Gastroesophageal sphincter (tissue), 4 donors: ENCODE measurements at regions not wholly inside any gene's neighbourhood (a gene's known extent, or its start where the extent isn't known, plus 50 kb on each side); places are given as distances from the start of the nearest gene placed in this dataset.
"Not testable (repeated sequence)": the region's sequence is repeated elsewhere in the genome, so short reads cannot be mapped to it uniquely, and the experiment has no call there.

Experiments
- ATAC-seq: fragments of 150-250 bp; one replicate; pipeline ENCODE4 v1.9.1; 2016; ENCODE audit warnings: mild to moderate bottlenecking, moderate library complexity
- H3K27ac ChIP-seq, 4 donors: fragments of 200-600 bp; sonication (generic) in 3 of 4; 1 replicate in 3 of 4; 2 replicates in 1 of 4; pipeline ENCODE4 v1.5.1; 2016 to 2019
- H3K27me3 ChIP-seq: fragments of 200-600 bp; sonication (generic); one replicate; pipeline ENCODE4 v1.5.1; 2019
- H3K36me3 ChIP-seq, 2 donors: fragments of 200-600 bp; sonication (generic); one replicate each; pipeline ENCODE4 v1.5.1; 2019; ENCODE audit warnings: control low read depth in 1 of 2
- H3K4me1 ChIP-seq, 3 donors: fragments of 200-600 bp; sonication (generic); 1 replicate in 2 of 3; 2 replicates in 1 of 3; pipeline ENCODE4 v1.5.1; 2016 to 2019; ENCODE audit warnings: control low read depth in 2 of 3
- H3K4me3 ChIP-seq, 2 donors: fragments of 200-600 bp; sonication (generic); one replicate each; pipeline ENCODE4 v1.5.1; 2019; ENCODE audit warnings: mild to moderate bottlenecking in 1 of 2, moderate library complexity in 1 of 2
- H3K9me3 ChIP-seq, 3 donors: fragments of 200-600 bp; sonication (generic); one replicate each; pipeline ENCODE4 v1.5.1; 2017 to 2019; ENCODE audit warnings: control low read depth in 2 of 3
- CTCF ChIP-seq, 4 experiments: fragments of 200-600 bp in 2 of 4; fragments of 450-650 bp in 2 of 4; sonication (generic) in 1 of 4; IDR thresholded peaks; one replicate each; pipeline ENCODE4 v1.5.1; 2017 to 2019; ENCODE audit warnings: antibody characterized with exemption in 4 of 4, mild to moderate bottlenecking in 2 of 4, moderate library complexity in 2 of 4
- EP300 ChIP-seq: sonication (generic); formaldehyde crosslinking; IDR thresholded peaks from one replicate; pipeline ENCODE4 v1.6.1; 2017; ENCODE audit warnings: antibody characterized with exemption, mild to moderate bottlenecking
- POLR2A ChIP-seq, 2 donors: fragments of 450-650 bp; IDR thresholded peaks; one replicate each; pipeline ENCODE4 v1.6.1; 2017; ENCODE audit warnings: antibody characterized with exemption in 2 of 2, mild to moderate bottlenecking in 2 of 2, moderate library complexity in 1 of 2
- POLR2AphosphoS5 ChIP-seq: sonication (generic); formaldehyde crosslinking; IDR thresholded peaks from one replicate; pipeline ENCODE4 v1.6.1; 2017; ENCODE audit warnings: antibody characterized with exemption
- WGBS, 2 donors: methylation state at CpG; one replicate each; pipeline ENCODE4 v1.1.5; 2018; ENCODE audit warnings: low coverage in 1 of 2; 5-methylcytosine and 5-hydroxymethylcytosine counted together

DNA sequence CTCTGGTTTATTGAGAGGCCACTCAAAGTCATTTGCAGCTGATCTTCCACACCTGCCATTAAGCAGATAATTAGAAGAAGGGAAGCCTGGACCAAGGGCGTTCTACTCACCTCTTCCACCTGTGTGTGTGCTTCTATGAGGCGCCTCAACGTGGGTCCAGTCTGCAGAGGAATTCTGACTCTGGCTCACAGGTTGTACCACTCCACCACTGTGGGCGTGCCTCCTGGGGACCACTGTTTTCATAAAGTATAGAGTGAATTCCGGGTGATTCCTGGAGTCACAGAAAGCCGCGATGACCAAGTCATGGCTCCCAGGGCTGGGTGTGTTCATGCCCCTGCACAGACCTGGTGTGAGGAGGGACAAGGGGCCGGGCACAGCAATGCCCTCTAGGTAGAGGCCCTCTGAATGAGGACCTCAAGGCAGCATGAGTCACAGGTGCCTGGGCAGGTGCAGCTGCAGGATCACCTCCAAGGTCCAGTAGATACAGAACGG lies 408.3 kb upstream of the MGMT start:
- Histone ChIP-seq H3K4me3 (no peak overlapping the region), H3K36me3 (no peaks in the 10 kb centered on the region), H3K4me1 (no peaks in the 10 kb centered on the region), H3K27ac (no peak overlapping the region), H3K9me3 (no peaks in the 10 kb centered on the region), H3K27me3 (peaks cover 8% of the 10 kb centered on the region)
- WGBS, 2 donors = 100% methylated on average over 1 of the region's 9 CpGs; no CpG with 5 or more reads in 1 of the 2 donors
- ATAC-seq = no peak
- TF ChIP-seq CTCF (IDR thresholded peaks at IDR 0.05) = no peak
- no peak for TF ChIP-seq EP300
- no peak for TF ChIP-seq POLR2A (IDR thresholded peaks at IDR 0.05)
- TF ChIP-seq POLR2AphosphoS5 = no peak

DNA sequence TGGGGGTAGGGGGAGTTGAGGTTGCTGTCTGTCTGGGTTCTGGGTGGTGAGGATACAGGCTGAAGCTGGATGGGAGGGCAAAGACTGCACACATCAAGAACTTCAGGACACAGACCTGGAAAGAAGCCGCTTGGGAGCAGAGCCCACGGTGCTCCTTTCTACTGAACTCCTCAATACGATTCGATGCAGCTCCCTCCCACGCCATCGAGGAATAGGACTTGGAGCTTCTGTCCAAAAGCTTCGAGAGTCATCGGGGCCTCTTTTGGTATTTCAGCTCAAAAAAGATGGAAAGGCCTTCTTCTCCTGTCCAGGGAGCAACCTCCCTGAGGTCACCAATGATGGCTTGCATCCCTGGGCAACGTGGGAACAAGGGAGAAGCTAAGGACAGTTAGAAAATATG lies 407.1 kb upstream of the MGMT start:
- H3K4me1 ChIP-seq = no peaks in the 10 kb centered on the region
- no peak overlapping the region for H3K4me3 ChIP-seq
- TF ChIP-seq EP300 (no peak), POLR2A (IDR thresholded peaks at IDR 0.05) (no peak), POLR2AphosphoS5 (no peak), CTCF (IDR thresholded peaks at IDR 0.05) (no peak)
- no peaks in the 10 kb centered on the region for H3K36me3 ChIP-seq
- peaks cover 8% of the 10 kb centered on the region for H3K27me3 ChIP-seq
- no peak for ATAC-seq
- H3K9me3 ChIP-seq = no peaks in the 10 kb centered on the region
- H3K27ac ChIP-seq = no peak overlapping the region
- WGBS, 2 donors = 91 to 100% methylated on average over 1 to 7 of the region's 9 CpGs

GRCh38 chr10:129063212-129063611 lies 403.8 kb upstream of the MGMT start:
- TF ChIP-seq EP300 (no peak), POLR2A (IDR thresholded peaks at IDR 0.05) (no peak), POLR2AphosphoS5 (no peak), CTCF (IDR thresholded peaks at IDR 0.05) (no peak)
- no peak for ATAC-seq
- Histone ChIP-seq H3K27me3 (peaks cover 8% of the 10 kb centered on the region), H3K9me3 (no peaks in the 10 kb centered on the region), H3K4me3 (no peak overlapping the region), H3K36me3 (no peaks in the 10 kb centered on the region), H3K4me1 (no peaks in the 10 kb centered on the region), H3K27ac (no peak overlapping the region)
- 77 to 83% methylated on average over 3 to 4 of the region's 4 CpGs for WGBS, 2 donors

- Histone ChIP-seq H3K27ac (no peak overlapping the region), H3K4me1 (no peaks in the 10 kb centered on the region), H3K9me3 (no peaks in the 10 kb centered on the region), H3K27me3 (peaks cover 1% of the 10 kb centered on the region), H3K4me3 (no peak overlapping the region), H3K36me3 (no peaks in the 10 kb centered on the region)
- TF ChIP-seq CTCF (IDR thresholded peaks at IDR 0.05) = no peak
- no peak for TF ChIP-seq EP300
- TF ChIP-seq POLR2AphosphoS5 = no peak
- TF ChIP-seq POLR2A (IDR thresholded peaks at IDR 0.05) = no peak
- 68 to 75% methylated on average over 2 to 3 of the region's 5 CpGs for WGBS, 2 donors
- ATAC-seq = no peak
Measured at GRCh38 chr10:129063877-129064276, 403.2 kb upstream of the MGMT start.

- not testable (repeated sequence) for H3K9me3 ChIP-seq, H3K36me3 ChIP-seq, H3K4me3 ChIP-seq, ATAC-seq, H3K27me3 ChIP-seq, H3K4me1 ChIP-seq, H3K27ac ChIP-seq
- 87 to 89% methylated on average over 3 to 4 of the region's 4 CpGs for WGBS, 2 donors
Measured at GRCh38 chr10:129066529-129066928, 400.5 kb upstream of the MGMT start.

- not testable (repeated sequence) for H3K27me3 ChIP-seq, ATAC-seq, H3K36me3 ChIP-seq, H3K9me3 ChIP-seq, H3K27ac ChIP-seq, H3K4me1 ChIP-seq, H3K4me3 ChIP-seq
- no CpG with 5 or more reads among the region's 29 CpGs for WGBS, 2 donors
Measured at GRCh38 chr10:129071411-129071810, 395.6 kb upstream of the MGMT start.
